Sigmoid colon (tissue), 6 donors: ENCODE measurements at regions not wholly inside any gene's neighbourhood (a gene's known extent, or its start where the extent isn't known, plus 50 kb on each side); places are given as distances from the start of the nearest gene placed in this dataset.

ENCODE experiments used
- DNase-seq: peaks from one replicate; pipeline ENCODE4 v3.0.0-alpha.2; 2019
- H3K27ac ChIP-seq, 4 donors: fragments of 200-600 bp; sonication (generic); one replicate each; pipeline ENCODE4 v1.5.1; 2016 to 2019; ENCODE audit warnings: mild to moderate bottlenecking in 1 of 4
- H3K27me3 ChIP-seq, 3 donors: fragments of 200-600 bp; sonication (generic); one replicate each; pipeline ENCODE4 v1.5.1; 2019; ENCODE audit warnings: mild to moderate bottlenecking in 1 of 3
- H3K36me3 ChIP-seq, 4 donors: fragments of 200-600 bp; sonication (generic); one replicate each; pipeline ENCODE4 v1.5.1; 2016 to 2019
- H3K4me1 ChIP-seq, 4 donors: fragments of 200-600 bp; sonication (generic); one replicate each; pipeline ENCODE4 v1.5.1; 2017 to 2019
- H3K4me3 ChIP-seq, 4 donors: fragments of 200-600 bp; sonication (generic); one replicate each; pipeline ENCODE4 v1.5.1; 2017 to 2019; ENCODE audit warnings: mild to moderate bottlenecking in 2 of 4, moderate library complexity in 1 of 4
- H3K9me3 ChIP-seq, 4 donors: fragments of 200-600 bp in 3 of 4; sonication (generic) in 3 of 4; one replicate each; pipeline versions ENCODE4 v1.5.1 to v1.6.1; 2013 to 2019
- CTCF ChIP-seq, 4 experiments: fragments of 450-650 bp in 3 of 4; fragments of 200-600 bp in 1 of 4; IDR thresholded peaks; one replicate each; pipeline ENCODE4 v1.5.1; 2016 to 2019; ENCODE audit warnings: antibody characterized with exemption in 4 of 4, mild to moderate bottlenecking in 3 of 4, moderate library complexity in 2 of 4
- EP300 ChIP-seq, 4 donors: sonication (generic); formaldehyde crosslinking; IDR thresholded peaks; one replicate each; pipeline ENCODE4 v1.6.1; 2017; ENCODE audit warnings: antibody characterized with exemption in 4 of 4
- POLR2A ChIP-seq, 2 donors: fragments of 450-650 bp; IDR thresholded peaks; one replicate each; pipeline ENCODE4 v1.6.1; 2016; ENCODE audit warnings: antibody characterized with exemption in 2 of 2, mild to moderate bottlenecking in 2 of 2, moderate library complexity in 2 of 2
- POLR2AphosphoS5 ChIP-seq, 4 donors: sonication (generic); formaldehyde crosslinking; IDR thresholded peaks; one replicate each; pipeline ENCODE4 v1.6.1; 2017; ENCODE audit warnings: antibody characterized with exemption in 4 of 4
- WGBS, 2 donors: extraction: QIAGEN DNeasy Blood & Tissue Kit; methylation state at CpG; one replicate each; pipeline ENCODE4 v1.1.7; 2013; 5-methylcytosine and 5-hydroxymethylcytosine counted together
- intact Hi-C: fragments of 100-400 bp; cut with DNase I; formaldehyde crosslinking; loops from one replicate; pipeline ENCODE4 v1.15.1; 2023
- donor health status: healthy with polysubstance abuse.
- donor health status: healthy.

GRCh38 chr5:158381614-158382160, 522.7 kb upstream of the CLINT1 start:
- intact Hi-C loops = no loop called here
- WGBS, 2 donors = 92 to 94% methylated on average over 4 of the region's 4 CpGs
- DNase-seq = no peak

GRCh38 chr5:158380661-158381060, 521.7 kb upstream of the CLINT1 start:
- intact Hi-C loops = no loop called here
- H3K27me3 ChIP-seq = no peaks in the 10 kb centered on the region
- no peak overlapping the region for H3K27ac ChIP-seq
- no peaks in the 10 kb centered on the region for H3K36me3 ChIP-seq
- DNase-seq = no peak
- peaks cover 0 to 5% (median 2%) of the 10 kb centered on the region in 4 donors for H3K9me3 ChIP-seq
- no peak overlapping the region for H3K4me3 ChIP-seq
- TF ChIP-seq POLR2AphosphoS5 (IDR thresholded peaks at IDR 0.05) (no peak), POLR2A (IDR thresholded peaks at IDR 0.05) (no peak), CTCF (IDR thresholded peaks at IDR 0.05) (no peak), EP300 (IDR thresholded peaks at IDR 0.05) (no peak)
- H3K4me1 ChIP-seq = peaks cover 0 to 19% (median 8%) of the 10 kb centered on the region in 4 donors
- WGBS, 2 donors = 64 to 74% methylated on average over 5 of the region's 5 CpGs

More at GRCh38 chr5:158381614-158382160, 522.7 kb upstream of the CLINT1 start:
- Histone ChIP-seq H3K9me3 (peaks cover 0 to 5% (median 2%) of the 10 kb centered on the region in 4 donors), H3K36me3 (no peaks in the 10 kb centered on the region), H3K4me1 (peaks cover 0 to 19% (median 8%) of the 10 kb centered on the region in 4 donors), H3K27me3 (no peaks in the 10 kb centered on the region), H3K27ac (peak overlapping the region in 1 of 4 donors; percentile 55), H3K4me3 (no peak overlapping the region)
- TF ChIP-seq POLR2A (IDR thresholded peaks at IDR 0.05) (no peak), CTCF (IDR thresholded peaks at IDR 0.05) (no peak), POLR2AphosphoS5 (IDR thresholded peaks at IDR 0.05) (no peak), EP300 (IDR thresholded peaks at IDR 0.05) (no peak)

- Histone ChIP-seq H3K4me3 (no peak overlapping the region), H3K27me3 (no peaks in the 10 kb centered on the region), H3K36me3 (no peaks in the 10 kb centered on the region), H3K9me3 (peaks cover 0 to 5% (median 0%) of the 10 kb centered on the region in 4 donors), H3K27ac (no peak overlapping the region), H3K4me1 (peaks cover 0 to 16% (median 8%) of the 10 kb centered on the region in 4 donors)
- no peak for DNase-seq
- intact Hi-C loops = no loop called here
- whole genome bisulfite sequencing, 2 donors = 74 to 78% methylated on average over 4 of the region's 4 CpGs
- TF ChIP-seq POLR2AphosphoS5 (IDR thresholded peaks at IDR 0.05) (no peak), EP300 (IDR thresholded peaks at IDR 0.05) (no peak), CTCF (IDR thresholded peaks at IDR 0.05) (no peak), POLR2A (IDR thresholded peaks at IDR 0.05) (no peak)
Measured at GRCh38 chr5:158378931-158379330, 520.0 kb upstream of the CLINT1 start.

GRCh38 chr5:158376679-158377078, 517.7 kb upstream of the CLINT1 start:
- H3K4me1 ChIP-seq = no peaks in the 10 kb centered on the region
- TF ChIP-seq POLR2AphosphoS5 (IDR thresholded peaks at IDR 0.05) (no peak), POLR2A (IDR thresholded peaks at IDR 0.05) (no peak), EP300 (IDR thresholded peaks at IDR 0.05) (no peak), CTCF (IDR thresholded peaks at IDR 0.05) (no peak)
- no peak for DNase-seq
- no peaks in the 10 kb centered on the region for H3K36me3 ChIP-seq
- intact Hi-C loops = no loop called here
- peaks cover 0 to 5% (median 0%) of the 10 kb centered on the region in 4 donors for H3K9me3 ChIP-seq
- no peak overlapping the region for H3K4me3 ChIP-seq
- no peaks in the 10 kb centered on the region for H3K27me3 ChIP-seq
- H3K27ac ChIP-seq = no peak overlapping the region

- no peaks in the 10 kb centered on the region for H3K36me3 ChIP-seq
- WGBS, 2 donors = 72 to 75% methylated on average over 3 of the region's 3 CpGs
- intact Hi-C loops = no loop called here
- peaks cover 0 to 5% (median 0%) of the 10 kb centered on the region in 4 donors for H3K9me3 ChIP-seq
- no peaks in the 10 kb centered on the region for H3K27me3 ChIP-seq
- H3K27ac ChIP-seq = no peak overlapping the region
- no peak for DNase-seq
- TF ChIP-seq POLR2AphosphoS5 (IDR thresholded peaks at IDR 0.05) (no peak), EP300 (IDR thresholded peaks at IDR 0.05) (no peak), CTCF (IDR thresholded peaks at IDR 0.05) (no peak), POLR2A (IDR thresholded peaks at IDR 0.05) (no peak)
- no peaks in the 10 kb centered on the region for H3K4me1 ChIP-seq
- no peak overlapping the region for H3K4me3 ChIP-seq
Measured at GRCh38 chr5:158375531-158375930, 516.6 kb upstream of the CLINT1 start.
